Heart left ventricle (tissue), 16 donors: ENCODE measurements at regions not wholly inside any gene's neighbourhood (a gene's known extent, or its start where the extent isn't known, plus 50 kb on each side); places are given as distances from the start of the nearest gene placed in this dataset.

ENCODE experiments used
- ATAC-seq, 4 donors: fragments of 200-7000 bp; cut with Tn5 transposase; one replicate each; pipeline ENCODE4 v1.9.1; 2020 to 2022; ENCODE audit warnings: moderate library complexity in 4 of 4, mild to moderate bottlenecking in 3 of 4, moderate number of reproducible peaks in 1 of 4
- DNase-seq, 5 donors: peaks; one replicate each; pipeline ENCODE4 v3.0.0-alpha.2; 2020
- H3K27ac ChIP-seq, 12 donors: fragments of 200-600 bp; sonication (generic) in 4 of 12; one replicate each; pipeline versions ENCODE4 v1.5.0 to v1.8.0; 2016 to 2022; ENCODE audit warnings: mild to moderate bottlenecking in 2 of 12
- H3K27me3 ChIP-seq, 9 donors: fragments of 200-600 bp; sonication (generic) in 2 of 9; one replicate each; pipeline versions ENCODE4 v1.5.1 to v1.8.0; 2016 to 2022; ENCODE audit warnings: mild to moderate bottlenecking in 3 of 9
- H3K36me3 ChIP-seq, 9 donors: fragments of 200-600 bp; sonication (generic) in 2 of 9; one replicate each; pipeline versions ENCODE4 v1.5.0 to v1.8.0; 2018 to 2022; ENCODE audit warnings: mild to moderate bottlenecking in 2 of 9
- H3K4me1 ChIP-seq, 12 donors: fragments of 200-600 bp; sonication (generic) in 4 of 12; one replicate each; pipeline versions ENCODE4 v1.5.0 to v1.8.0; 2016 to 2022; ENCODE audit warnings: mild to moderate bottlenecking in 3 of 12
- H3K4me3 ChIP-seq, 12 donors: fragments of 200-600 bp; sonication (generic) in 4 of 12; one replicate each; pipeline versions ENCODE4 v1.5.0 to v1.8.0; 2017 to 2022; ENCODE audit warnings: mild to moderate bottlenecking in 9 of 12, moderate library complexity in 4 of 12
- H3K9me3 ChIP-seq, 12 donors: fragments of 200-600 bp; sonication (generic) in 4 of 12; one replicate each; pipeline versions ENCODE4 v1.5.0 to v1.8.0; 2016 to 2022; ENCODE audit warnings: mild to moderate bottlenecking in 1 of 12
- POLR2A ChIP-seq, 2 donors: fragments of 450-650 bp; IDR thresholded peaks; one replicate each; pipeline ENCODE4 v1.6.1; 2017; ENCODE audit warnings: antibody characterized with exemption in 2 of 2, mild to moderate bottlenecking in 2 of 2, moderate library complexity in 2 of 2
- WGBS, 4 donors: extraction: QIAGEN DNeasy Blood & Tissue Kit in 2 of 4; methylation state at CpG; one replicate each; pipeline versions ENCODE4 v1.1.5 to v1.1.7; 2013 to 2018; 5-methylcytosine and 5-hydroxymethylcytosine counted together
- intact Hi-C, 10 donors: fragments of 100-400 bp; cut with DNase I; formaldehyde crosslinking; loops; one replicate each; pipeline versions ENCODE4 v1.11.1 to v1.14.2; 2022
- TF ChIP-seq, protein P1 (sequence below), 12 donors: fragments of 200-600 bp; sonication (generic) in 4 of 12; IDR thresholded peaks; one replicate each; pipeline versions ENCODE4 v1.5.0 to v1.8.0; 2018 to 2022; ENCODE audit warnings: antibody characterized with exemption in 12 of 12, mild to moderate bottlenecking in 5 of 12
- donor health status: ischemic (EF 13 %, LVEDD 7.1; RV severe dilation, severe dysfunction).
- donor health status: healthy with polysubstance abuse.
- donor health status: DM: no; HTN: yes; CAD: no.
- donor health status: DM: no; HTN: no; CAD: no.
- donor health status: ischemic (EF 25% LVEDD 6.9; RV normal size, moderate dysfunction).
- donor health status: ischemic (EF 25% LVEDD 5.7; RV mildly dilated, moderate dysfunction).
- donor health status: healthy.
- donor health status: DM: yes; HTN: yes; CAD: no.
- donor health status: ischemic (EF 35%, LVEDD 5.7; RV mildly dilated, moderate dysfunction).
- donor health status: nonischemic (EF 11% LVEDD 7.7; RV severe dilation, severe dysfunction).
- donor health status: DM: yes; HTN: yes; CAD: no.
- donor health status: PGD.
- donor health status: ischemic (EF 29% LVEDD 5.4; RV normal size, mild dysfunction).
- donor health status: nonischemic (EF 23%, LVEDD 6.1; RV moderate dilation, normal function).

DNA sequence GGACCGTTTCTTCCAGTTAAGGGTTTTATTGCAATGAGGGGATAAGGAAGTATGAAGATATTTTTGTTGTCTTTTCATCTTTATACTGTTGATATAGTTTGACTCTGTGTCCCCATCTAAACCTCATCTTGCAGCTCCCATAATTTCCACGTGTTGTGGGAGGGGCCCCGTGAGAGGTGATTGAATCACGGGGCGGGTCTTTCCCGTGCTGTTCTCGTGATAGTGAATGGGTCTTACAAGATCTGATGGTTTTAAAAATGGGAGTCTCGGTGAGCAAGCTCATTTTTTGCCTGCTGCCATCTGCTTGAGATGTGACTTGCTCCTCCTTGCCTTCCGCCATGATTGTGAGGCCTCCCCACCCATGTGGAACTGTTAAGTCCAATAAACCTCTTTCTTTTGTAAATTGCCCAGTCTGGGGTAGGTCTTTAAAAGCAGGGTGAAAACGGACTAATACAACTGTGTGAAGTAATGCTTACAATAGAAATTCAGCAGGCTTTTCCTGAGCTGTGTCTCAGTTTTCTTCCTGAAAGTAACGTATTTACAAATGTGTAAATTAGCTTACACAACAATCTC lies 377.3 kb downstream of the SIPA1L2 start:
- WGBS, 4 donors, result 69 to 76% (median 72%) methylated on average over 11 of the region's 11 CpGs
- Histone ChIP-seq H3K27me3 (peaks cover 0 to 9% (median 0%) of the 10 kb centered on the region in 9 donors), H3K4me1 (no peaks in the 10 kb centered on the region), H3K27ac (no peak overlapping the region), H3K36me3 (no peaks in the 10 kb centered on the region), H3K9me3 (no peaks in the 10 kb centered on the region), H3K4me3 (no peak overlapping the region)
- no peak for ATAC-seq
- TF ChIP-seq, protein P1, sequence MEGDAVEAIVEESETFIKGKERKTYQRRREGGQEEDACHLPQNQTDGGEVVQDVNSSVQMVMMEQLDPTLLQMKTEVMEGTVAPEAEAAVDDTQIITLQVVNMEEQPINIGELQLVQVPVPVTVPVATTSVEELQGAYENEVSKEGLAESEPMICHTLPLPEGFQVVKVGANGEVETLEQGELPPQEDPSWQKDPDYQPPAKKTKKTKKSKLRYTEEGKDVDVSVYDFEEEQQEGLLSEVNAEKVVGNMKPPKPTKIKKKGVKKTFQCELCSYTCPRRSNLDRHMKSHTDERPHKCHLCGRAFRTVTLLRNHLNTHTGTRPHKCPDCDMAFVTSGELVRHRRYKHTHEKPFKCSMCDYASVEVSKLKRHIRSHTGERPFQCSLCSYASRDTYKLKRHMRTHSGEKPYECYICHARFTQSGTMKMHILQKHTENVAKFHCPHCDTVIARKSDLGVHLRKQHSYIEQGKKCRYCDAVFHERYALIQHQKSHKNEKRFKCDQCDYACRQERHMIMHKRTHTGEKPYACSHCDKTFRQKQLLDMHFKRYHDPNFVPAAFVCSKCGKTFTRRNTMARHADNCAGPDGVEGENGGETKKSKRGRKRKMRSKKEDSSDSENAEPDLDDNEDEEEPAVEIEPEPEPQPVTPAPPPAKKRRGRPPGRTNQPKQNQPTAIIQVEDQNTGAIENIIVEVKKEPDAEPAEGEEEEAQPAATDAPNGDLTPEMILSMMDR (IDR thresholded peaks at IDR 0.05), result no peak
- TF ChIP-seq POLR2A (IDR thresholded peaks at IDR 0.05), result no peak
- intact Hi-C loops, result no loop called here
- DNase-seq, result no peak

DNA sequence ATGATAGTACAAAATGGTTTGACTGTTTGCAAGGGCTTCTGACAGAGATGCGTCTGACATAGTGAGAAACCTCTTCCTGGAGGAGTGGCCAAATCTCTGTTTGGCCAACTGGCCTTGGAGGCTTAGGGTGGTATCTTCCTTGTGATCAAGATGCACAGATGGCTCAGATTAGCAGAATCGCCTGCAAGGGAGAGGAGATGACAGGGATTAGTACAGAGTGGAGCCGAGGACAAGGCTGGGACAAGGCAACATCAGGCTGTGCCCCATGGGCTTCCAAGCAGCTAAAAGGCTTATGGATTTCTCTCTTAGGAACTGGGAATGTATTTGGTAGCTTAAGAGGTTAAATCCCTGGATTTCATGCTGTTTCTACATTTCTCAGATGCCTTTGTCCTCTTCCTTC lies 379.1 kb downstream of the SIPA1L2 start:
- Histone ChIP-seq H3K36me3 (no peaks in the 10 kb centered on the region), H3K4me3 (no peak overlapping the region), H3K27me3 (peaks cover 0 to 9% (median 0%) of the 10 kb centered on the region in 9 donors), H3K27ac (no peak overlapping the region), H3K9me3 (no peaks in the 10 kb centered on the region), H3K4me1 (no peaks in the 10 kb centered on the region)
- DNase-seq (no peak), ATAC-seq (no peak)
- TF ChIP-seq, protein P1 (IDR thresholded peaks at IDR 0.05), result no peak
- TF ChIP-seq POLR2A (IDR thresholded peaks at IDR 0.05), result no peak
- intact Hi-C loops, result no loop called here
- WGBS, 4 donors, result 77 to 90% (median 86%) methylated on average over 3 of the region's 3 CpGs

DNA sequence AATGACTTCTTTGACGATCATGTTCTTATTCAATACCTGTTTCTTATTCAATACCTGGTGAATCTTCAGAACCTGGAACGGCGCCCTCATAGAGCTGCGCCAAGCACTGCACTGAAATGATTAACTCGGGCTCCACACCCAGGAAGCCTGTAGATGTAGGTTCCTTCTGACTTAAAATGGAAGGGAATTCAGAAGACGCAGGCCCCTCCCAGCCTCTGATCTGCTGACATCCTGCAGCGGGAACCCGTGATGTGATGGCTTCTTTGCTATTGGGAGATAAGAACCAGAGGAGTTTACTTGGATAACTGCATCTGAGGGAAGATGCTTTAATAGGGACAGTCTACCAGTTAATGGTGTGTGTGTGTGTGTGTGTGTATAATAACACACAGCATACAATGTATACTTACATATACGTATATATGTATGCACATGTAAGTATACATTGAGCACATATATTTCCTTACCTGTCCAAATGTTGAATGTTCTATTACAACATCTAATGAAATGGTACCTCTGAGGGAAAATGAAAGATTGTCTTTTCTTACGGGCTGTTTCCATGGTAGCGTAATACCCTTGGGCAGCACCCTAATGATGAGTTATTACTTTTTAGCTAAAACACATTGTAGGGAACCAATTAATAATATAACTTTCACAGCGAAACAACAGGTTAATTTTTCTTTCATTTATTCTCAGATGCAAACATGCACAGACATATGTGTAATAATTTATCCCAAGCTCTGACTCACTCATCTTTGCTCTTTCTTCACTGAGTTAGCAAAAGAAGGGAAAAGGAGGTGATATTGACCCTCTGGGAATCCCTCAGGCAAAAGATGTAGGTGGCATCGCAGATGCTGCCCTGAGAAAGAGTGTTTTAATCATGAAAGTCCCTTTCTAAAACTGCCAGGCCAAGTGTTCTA lies 379.8 kb downstream of the SIPA1L2 start:
- Histone ChIP-seq H3K27me3 (peaks cover 0 to 9% (median 0%) of the 10 kb centered on the region in 9 donors), H3K4me3 (no peak overlapping the region), H3K9me3 (no peaks in the 10 kb centered on the region), H3K27ac (no peak overlapping the region), H3K36me3 (no peaks in the 10 kb centered on the region), H3K4me1 (no peaks in the 10 kb centered on the region)
- 83 to 89% (median 88%) methylated on average over 13 of the region's 13 CpGs for WGBS, 4 donors
- intact Hi-C loops, result no loop called here
- no peak for DNase-seq
- ATAC-seq, result no peak
- no peak for TF ChIP-seq POLR2A (IDR thresholded peaks at IDR 0.05)
- TF ChIP-seq, protein P1 (IDR thresholded peaks at IDR 0.05), result no peak

DNA sequence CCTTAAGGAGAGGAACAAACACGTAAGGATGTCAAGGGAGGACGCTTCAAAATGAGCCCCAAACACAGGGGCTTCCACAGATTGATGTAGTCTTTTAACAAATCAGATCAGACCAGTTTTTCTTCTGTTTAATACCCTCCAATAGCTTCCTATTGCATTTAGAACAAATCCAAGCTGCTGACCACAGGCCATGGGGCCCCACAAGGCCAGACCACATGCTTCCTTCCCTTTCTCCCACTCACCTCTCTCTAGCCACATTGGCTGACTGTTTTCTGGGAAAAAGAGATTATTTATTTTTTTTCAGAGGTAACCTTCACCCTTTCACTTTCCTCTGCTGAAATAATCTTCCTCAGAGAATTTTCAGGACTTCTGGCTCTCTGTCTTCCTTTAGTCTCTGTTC lies 380.6 kb downstream of the SIPA1L2 start:
- no peak overlapping the region for H3K27ac ChIP-seq
- DNase-seq (no peak), ATAC-seq (no peak)
- no peak for TF ChIP-seq POLR2A (IDR thresholded peaks at IDR 0.05)
- TF ChIP-seq, protein P1 (IDR thresholded peaks at IDR 0.05), result no peak
- H3K27me3 ChIP-seq, result peaks cover 0 to 9% (median 0%) of the 10 kb centered on the region in 9 donors
- intact Hi-C loops, result no loop called here
- no peak overlapping the region for H3K4me3 ChIP-seq
- WGBS, 4 donors, result 87 to 95% (median 88%) methylated on average over 2 of the region's 2 CpGs
- no peaks in the 10 kb centered on the region for H3K9me3 ChIP-seq
- no peaks in the 10 kb centered on the region for H3K36me3 ChIP-seq
- H3K4me1 ChIP-seq, result no peaks in the 10 kb centered on the region
